Panc1 (cell line): ENCODE measurements at regions not wholly inside any gene's neighbourhood (a gene's known extent, or its start where the extent isn't known, plus 50 kb on each side); places are given as distances from the start of the nearest gene placed in this dataset.

Experiments used
- ATAC-seq: fragments of 200-7000 bp; cut with Tn5 transposase; 2 replicates; pipeline ENCODE4 v1.9.1; 2020; ENCODE audit warnings: mild to moderate bottlenecking, moderate library complexity
- BruUV-seq: library from RNA; stranded (reverse); fragments of 400-500 nt; replicated peaks from 2 replicates; lab custom pipeline; 2021; lab: Mats Ljungman, UMichigan
- CTCF ChIA-PET: fragments of 300-600 bp; sonication (Branson Sonifier 250); formaldehyde crosslinking; loops from one replicate; lab custom pipeline; 2022; ENCODE audit warnings: antibody characterized with exemption; lab: Charles Lee
- POLR2A ChIA-PET: fragments of 300-600 bp; sonication (Branson Sonifier 250); formaldehyde crosslinking; loops from one replicate; lab custom pipeline; 2022; ENCODE audit warnings: antibody characterized with exemption; lab: Charles Lee
- DNase-seq: peaks from one replicate; pipeline ENCODE4 v3.0.0-alpha.2; 2010; ENCODE audit warnings: low read depth, low spot score
- H3K27ac ChIP-seq: 2 replicates; pipeline ENCODE4 v1.5.1; 2011; ENCODE audit warnings: mild to moderate bottlenecking, low read length, inconsistent platforms
- H3K27me3 ChIP-seq: fragments of 200-500 bp; sonication (Bioruptor generic); 2 replicates; pipeline ENCODE4 v1.6.0; 2014; ENCODE audit warnings: low read length, inconsistent platforms; ENCODE audit not compliant: control insufficient read depth, insufficient read depth
- H3K36me3 ChIP-seq: fragments of 200-500 bp; sonication (Bioruptor generic); 2 replicates; pipeline ENCODE4 v1.5.1; 2014; ENCODE audit warnings: inconsistent platforms, mild to moderate bottlenecking, low read length, moderate library complexity; ENCODE audit not compliant: control insufficient read depth, insufficient read depth
- H3K4me1 ChIP-seq: 2 replicates; pipeline ENCODE4 v1.5.1; 2011; ENCODE audit warnings: inconsistent platforms, mild to moderate bottlenecking, low read length, moderate library complexity; ENCODE audit not compliant: control insufficient read depth, insufficient read depth
- H3K4me3 ChIP-seq, 2 experiments: 2 replicates each; pipeline ENCODE4 v1.5.1; 2011 to 2012; ENCODE audit warnings: low read depth in 2 of 2, low read length in 2 of 2, mild to moderate bottlenecking in 2 of 2, inconsistent platforms in 1 of 2, moderate library complexity in 1 of 2
- H3K9me3 ChIP-seq: fragments of 200-500 bp; sonication (Bioruptor generic); 2 replicates; pipeline ENCODE4 v1.5.1; 2014; ENCODE audit warnings: low read depth, mild to moderate bottlenecking, inconsistent platforms, low read length, moderate library complexity; ENCODE audit not compliant: control insufficient read depth, insufficient read depth
- POLR2AphosphoS5 ChIP-seq: IDR thresholded peaks from 2 replicates; pipeline ENCODE4 v1.6.1; 2012; ENCODE audit warnings: mild to moderate bottlenecking, low read depth, low read length, moderate library complexity
- SIN3A ChIP-seq: IDR thresholded peaks from 2 replicates; pipeline ENCODE4 v1.6.1; 2012; ENCODE audit warnings: low read depth, mild to moderate bottlenecking, low read length, moderate library complexity, borderline replicate concordance; ENCODE audit not compliant: insufficient read depth
- TCF7L2 ChIP-seq: IDR thresholded peaks from 2 replicates; pipeline ENCODE4 v1.6.1; 2011; ENCODE audit warnings: mild to moderate bottlenecking, low read depth, low read length, inconsistent platforms
- in situ Hi-C: cut with HindIII; loops from 2 replicates; pipeline ENCODE4 v1.10.0; 2016; ENCODE audit warnings: low sequenced_read_pairs, low pct_unique_long_range_greater_than_20kb
- intact Hi-C: fragments of 100-400 bp; cut with micrococcal nuclease; formaldehyde crosslinking; loops from one replicate; pipeline ENCODE4 v1.10.0; 2022; ENCODE audit not compliant: unreplicated experiment
- TF ChIP-seq, protein P1 (sequence below), 2 experiments: IDR thresholded peaks; 2 replicates each; pipeline ENCODE4 v1.6.1; 2011 to 2012; ENCODE audit warnings: low read depth in 2 of 2, control low read depth in 1 of 2, low read length in 1 of 2, mild to moderate bottlenecking in 1 of 2, moderate library complexity in 1 of 2; ENCODE audit not compliant: insufficient read depth in 1 of 2
- TF ChIP-seq, protein P2 (sequence below): fragments of 450-650 bp; IDR thresholded peaks from 2 replicates; pipeline ENCODE4 v1.5.1; 2017; ENCODE audit warnings: mild to moderate bottlenecking

DNA sequence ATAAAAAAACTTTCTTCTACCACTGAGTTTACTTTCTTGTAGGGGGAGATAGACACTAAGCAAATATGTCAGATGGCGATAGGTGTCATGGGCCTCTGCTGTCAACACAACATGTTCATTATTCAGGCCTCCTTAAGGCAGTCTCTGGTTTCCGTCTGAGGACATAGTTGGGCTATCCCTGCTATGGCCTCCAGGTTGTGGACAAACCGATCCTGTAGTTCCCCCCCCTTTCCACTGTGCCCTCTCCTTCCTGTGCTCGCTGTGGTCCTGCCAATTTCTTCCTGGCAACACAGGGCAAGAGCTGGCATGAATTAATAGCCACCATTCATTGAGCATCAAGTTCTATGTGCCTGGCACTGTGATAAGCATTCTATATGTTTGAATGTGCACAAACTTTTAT lies 81.0 kb upstream of the HS3ST2 start:
- BruUV-seq, result no TSS peak
- H3K4me3 ChIP-seq, result no peak overlapping the region
- no peaks in the 10 kb centered on the region for H3K4me1 ChIP-seq
- H3K27me3 ChIP-seq, result peaks cover 18% of the 10 kb centered on the region
- H3K9me3 ChIP-seq, result no peaks in the 10 kb centered on the region
- ChIA-PET POLR2A (no interaction called here), CTCF (no interaction called here)
- DNase-seq, result no peak
- in situ Hi-C loops (no loop called here), intact Hi-C loops (no loop called here)
- no peak for ATAC-seq
- TF ChIP-seq POLR2AphosphoS5 (no peak), SIN3A (no peak), TCF7L2 (no peak)
- TF ChIP-seq, protein P1, sequence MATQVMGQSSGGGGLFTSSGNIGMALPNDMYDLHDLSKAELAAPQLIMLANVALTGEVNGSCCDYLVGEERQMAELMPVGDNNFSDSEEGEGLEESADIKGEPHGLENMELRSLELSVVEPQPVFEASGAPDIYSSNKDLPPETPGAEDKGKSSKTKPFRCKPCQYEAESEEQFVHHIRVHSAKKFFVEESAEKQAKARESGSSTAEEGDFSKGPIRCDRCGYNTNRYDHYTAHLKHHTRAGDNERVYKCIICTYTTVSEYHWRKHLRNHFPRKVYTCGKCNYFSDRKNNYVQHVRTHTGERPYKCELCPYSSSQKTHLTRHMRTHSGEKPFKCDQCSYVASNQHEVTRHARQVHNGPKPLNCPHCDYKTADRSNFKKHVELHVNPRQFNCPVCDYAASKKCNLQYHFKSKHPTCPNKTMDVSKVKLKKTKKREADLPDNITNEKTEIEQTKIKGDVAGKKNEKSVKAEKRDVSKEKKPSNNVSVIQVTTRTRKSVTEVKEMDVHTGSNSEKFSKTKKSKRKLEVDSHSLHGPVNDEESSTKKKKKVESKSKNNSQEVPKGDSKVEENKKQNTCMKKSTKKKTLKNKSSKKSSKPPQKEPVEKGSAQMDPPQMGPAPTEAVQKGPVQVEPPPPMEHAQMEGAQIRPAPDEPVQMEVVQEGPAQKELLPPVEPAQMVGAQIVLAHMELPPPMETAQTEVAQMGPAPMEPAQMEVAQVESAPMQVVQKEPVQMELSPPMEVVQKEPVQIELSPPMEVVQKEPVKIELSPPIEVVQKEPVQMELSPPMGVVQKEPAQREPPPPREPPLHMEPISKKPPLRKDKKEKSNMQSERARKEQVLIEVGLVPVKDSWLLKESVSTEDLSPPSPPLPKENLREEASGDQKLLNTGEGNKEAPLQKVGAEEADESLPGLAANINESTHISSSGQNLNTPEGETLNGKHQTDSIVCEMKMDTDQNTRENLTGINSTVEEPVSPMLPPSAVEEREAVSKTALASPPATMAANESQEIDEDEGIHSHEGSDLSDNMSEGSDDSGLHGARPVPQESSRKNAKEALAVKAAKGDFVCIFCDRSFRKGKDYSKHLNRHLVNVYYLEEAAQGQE (IDR thresholded peaks at IDR 0.05; ENCODE audit: insufficient read depth in 1 of 2, low read depth in 2 of 2, low read length in 1 of 2), result no peak
- TF ChIP-seq, protein P2, sequence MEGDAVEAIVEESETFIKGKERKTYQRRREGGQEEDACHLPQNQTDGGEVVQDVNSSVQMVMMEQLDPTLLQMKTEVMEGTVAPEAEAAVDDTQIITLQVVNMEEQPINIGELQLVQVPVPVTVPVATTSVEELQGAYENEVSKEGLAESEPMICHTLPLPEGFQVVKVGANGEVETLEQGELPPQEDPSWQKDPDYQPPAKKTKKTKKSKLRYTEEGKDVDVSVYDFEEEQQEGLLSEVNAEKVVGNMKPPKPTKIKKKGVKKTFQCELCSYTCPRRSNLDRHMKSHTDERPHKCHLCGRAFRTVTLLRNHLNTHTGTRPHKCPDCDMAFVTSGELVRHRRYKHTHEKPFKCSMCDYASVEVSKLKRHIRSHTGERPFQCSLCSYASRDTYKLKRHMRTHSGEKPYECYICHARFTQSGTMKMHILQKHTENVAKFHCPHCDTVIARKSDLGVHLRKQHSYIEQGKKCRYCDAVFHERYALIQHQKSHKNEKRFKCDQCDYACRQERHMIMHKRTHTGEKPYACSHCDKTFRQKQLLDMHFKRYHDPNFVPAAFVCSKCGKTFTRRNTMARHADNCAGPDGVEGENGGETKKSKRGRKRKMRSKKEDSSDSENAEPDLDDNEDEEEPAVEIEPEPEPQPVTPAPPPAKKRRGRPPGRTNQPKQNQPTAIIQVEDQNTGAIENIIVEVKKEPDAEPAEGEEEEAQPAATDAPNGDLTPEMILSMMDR, result no peak
- no peaks in the 10 kb centered on the region for H3K36me3 ChIP-seq
- no peak overlapping the region for H3K27ac ChIP-seq

DNA sequence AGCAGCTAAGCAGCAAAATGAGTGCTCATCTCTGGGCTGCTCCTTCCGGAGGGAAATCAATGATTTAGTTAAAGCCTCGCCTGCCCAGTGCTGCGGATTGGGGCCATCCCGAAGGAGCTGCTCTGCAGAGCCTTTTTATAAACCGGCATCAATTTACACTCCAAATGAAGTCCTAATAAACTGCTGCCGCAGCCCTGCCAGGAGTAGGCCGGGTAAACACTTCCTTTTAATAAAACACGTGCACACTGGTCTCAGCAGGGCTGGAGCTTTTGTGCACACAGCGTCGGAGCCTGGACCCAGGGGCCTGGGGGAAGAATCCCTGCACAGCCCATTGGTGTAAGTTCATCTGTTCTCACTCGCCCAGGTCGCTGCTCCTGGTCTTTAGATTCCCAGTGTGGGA lies 79.6 kb upstream of the HS3ST2 start:
- in situ Hi-C loops, result no loop called here
- intact Hi-C loops, result no loop called here
- CTCF ChIA-PET, result no interaction called here
- peaks cover 14% of the 10 kb centered on the region for H3K27me3 ChIP-seq
- no TSS peak for BruUV-seq
- H3K36me3 ChIP-seq, result no peaks in the 10 kb centered on the region
- DNase-seq (no peak), ATAC-seq (no peak)
- H3K4me3 ChIP-seq, result no peak overlapping the region
- POLR2A ChIA-PET, result no interaction called here
- no peaks in the 10 kb centered on the region for H3K4me1 ChIP-seq
- no peaks in the 10 kb centered on the region for H3K9me3 ChIP-seq
- TF ChIP-seq, protein P1 (IDR thresholded peaks at IDR 0.05; ENCODE audit: insufficient read depth in 1 of 2, low read depth in 2 of 2, low read length in 1 of 2), result no peak
- TF ChIP-seq, protein P2, result no peak
- no peak for TF ChIP-seq SIN3A
- TF ChIP-seq TCF7L2, result no peak
- TF ChIP-seq POLR2AphosphoS5, result no peak
- no peak overlapping the region for H3K27ac ChIP-seq
